Uterus (tissue), 3 donors: ENCODE measurements at regions not wholly inside any gene's neighbourhood (a gene's known extent, or its start where the extent isn't known, plus 50 kb on each side); places are given as distances from the start of the nearest gene placed in this dataset.

ENCODE experiments used
- DNase-seq, 2 donors: peaks; one replicate each; pipeline ENCODE4 v3.0.0-alpha.2; 2019 to 2020
- H3K27ac ChIP-seq, 2 donors: fragments of 200-600 bp; sonication (generic); 1 replicate in 1 of 2; 2 replicates in 1 of 2; pipeline ENCODE4 v1.5.1; 2016 to 2018
- H3K27me3 ChIP-seq, 2 donors: fragments of 200-600 bp; sonication (generic); one replicate each; pipeline ENCODE4 v1.5.1; 2018 to 2019; ENCODE audit warnings: control low read depth in 1 of 2
- H3K36me3 ChIP-seq, 2 donors: fragments of 200-600 bp; sonication (generic); one replicate each; pipeline ENCODE4 v1.5.1; 2019; ENCODE audit warnings: control low read depth in 1 of 2
- H3K4me1 ChIP-seq, 2 donors: fragments of 200-600 bp; sonication (generic); one replicate each; pipeline ENCODE4 v1.5.1; 2018 to 2019; ENCODE audit warnings: control low read depth in 1 of 2
- H3K4me3 ChIP-seq, 2 donors: fragments of 200-600 bp; sonication (generic); 1 replicate in 1 of 2; 2 replicates in 1 of 2; pipeline ENCODE4 v1.5.1; 2018 to 2019; ENCODE audit warnings: mild to moderate bottlenecking in 1 of 2
- H3K9me3 ChIP-seq, 2 donors: fragments of 200-600 bp; sonication (generic); one replicate each; pipeline ENCODE4 v1.5.1; 2019; ENCODE audit warnings: control low read depth in 1 of 2
- CTCF ChIP-seq, 4 experiments: fragments of 200-600 bp in 2 of 4; fragments of 450-650 bp in 2 of 4; sonication (generic) in 2 of 4; IDR thresholded peaks; one replicate each; pipeline ENCODE4 v1.5.1; 2016 to 2019; ENCODE audit warnings: antibody characterized with exemption in 4 of 4, mild to moderate bottlenecking in 2 of 4, moderate library complexity in 1 of 4
- POLR2A ChIP-seq, 2 donors: fragments of 450-650 bp; IDR thresholded peaks; one replicate each; pipeline ENCODE4 v1.6.1; 2016; ENCODE audit warnings: antibody characterized with exemption in 2 of 2, mild to moderate bottlenecking in 1 of 2, moderate library complexity in 1 of 2
- intact Hi-C: fragments of 100-400 bp; cut with DNase I; formaldehyde crosslinking; loops from one replicate; pipeline ENCODE4 v1.15.1; 2023; ENCODE audit warnings: low total_unique reads
- donor health status: DM: yes; HTN: yes; CAD: no.

GRCh38 chr3:168212664-168213285 lies 117.1 kb upstream of the GOLIM4 start:
- TF ChIP-seq CTCF (IDR thresholded peaks at IDR 0.05), result no peak
- no peak for TF ChIP-seq POLR2A (IDR thresholded peaks at IDR 0.05)
- Histone ChIP-seq H3K36me3 (no peaks in the 10 kb centered on the region), H3K4me1 (no peaks in the 10 kb centered on the region), H3K4me3 (no peak overlapping the region), H3K27ac (no peak overlapping the region), H3K27me3 (no peaks in the 10 kb centered on the region), H3K9me3 (no peaks in the 10 kb centered on the region)
- intact Hi-C loops, result no loop called here
- no peak for DNase-seq

- Histone ChIP-seq H3K27me3 (peaks cover 0 to 4% of the 10 kb centered on the region in 2 donors), H3K4me3 (no peak overlapping the region), H3K36me3 (no peaks in the 10 kb centered on the region), H3K27ac (no peak overlapping the region), H3K4me1 (no peaks in the 10 kb centered on the region), H3K9me3 (no peaks in the 10 kb centered on the region)
- intact Hi-C loops, result no loop called here
- TF ChIP-seq CTCF (IDR thresholded peaks at IDR 0.05) (no peak), POLR2A (IDR thresholded peaks at IDR 0.05) (no peak)
- DNase-seq, result no peak
Measured at GRCh38 chr3:168205451-168205850, 109.7 kb upstream of the GOLIM4 start.

- TF ChIP-seq CTCF (IDR thresholded peaks at IDR 0.05), result no peak
- TF ChIP-seq POLR2A (IDR thresholded peaks at IDR 0.05), result no peak
- Histone ChIP-seq H3K27ac (no peak overlapping the region), H3K27me3 (peaks cover 0 to 4% of the 10 kb centered on the region in 2 donors), H3K9me3 (no peaks in the 10 kb centered on the region), H3K4me1 (no peaks in the 10 kb centered on the region), H3K36me3 (no peaks in the 10 kb centered on the region), H3K4me3 (no peak overlapping the region)
- DNase-seq, result no peak
- intact Hi-C loops, result no loop called here
Measured at GRCh38 chr3:168197162-168197561, 101.4 kb upstream of the GOLIM4 start.

- no peaks in the 10 kb centered on the region for H3K4me1 ChIP-seq
- H3K4me3 ChIP-seq, result no peak overlapping the region
- intact Hi-C loops, result no loop called here
- H3K9me3 ChIP-seq, result no peaks in the 10 kb centered on the region
- no peaks in the 10 kb centered on the region for H3K27me3 ChIP-seq
- H3K36me3 ChIP-seq, result no peaks in the 10 kb centered on the region
- no peak overlapping the region for H3K27ac ChIP-seq
- DNase-seq, result no peak
- TF ChIP-seq CTCF (IDR thresholded peaks at IDR 0.05) (no peak), POLR2A (IDR thresholded peaks at IDR 0.05) (no peak)
Measured at GRCh38 chr3:168191856-168192255, 96.1 kb upstream of the GOLIM4 start.

GRCh38 chr3:168187233-168187632 lies 91.5 kb upstream of the GOLIM4 start:
- Histone ChIP-seq H3K4me1 (no peaks in the 10 kb centered on the region), H3K36me3 (no peaks in the 10 kb centered on the region), H3K4me3 (no peak overlapping the region), H3K27ac (no peak overlapping the region), H3K9me3 (no peaks in the 10 kb centered on the region), H3K27me3 (no peaks in the 10 kb centered on the region)
- intact Hi-C loops, result no loop called here
- no peak for DNase-seq
- TF ChIP-seq CTCF (IDR thresholded peaks at IDR 0.05), result no peak
- TF ChIP-seq POLR2A (IDR thresholded peaks at IDR 0.05), result no peak
